ENCODE measurements at regions not wholly inside any gene's neighbourhood (a gene's known extent, or its start where the extent isn't known, plus 50 kb on each side); places are given as distances from the start of the nearest gene placed in this dataset.
"Not testable (repeated sequence)": the region's sequence is repeated elsewhere in the genome, so short reads cannot be mapped to it uniquely, and the experiment has no call there.

DNA sequence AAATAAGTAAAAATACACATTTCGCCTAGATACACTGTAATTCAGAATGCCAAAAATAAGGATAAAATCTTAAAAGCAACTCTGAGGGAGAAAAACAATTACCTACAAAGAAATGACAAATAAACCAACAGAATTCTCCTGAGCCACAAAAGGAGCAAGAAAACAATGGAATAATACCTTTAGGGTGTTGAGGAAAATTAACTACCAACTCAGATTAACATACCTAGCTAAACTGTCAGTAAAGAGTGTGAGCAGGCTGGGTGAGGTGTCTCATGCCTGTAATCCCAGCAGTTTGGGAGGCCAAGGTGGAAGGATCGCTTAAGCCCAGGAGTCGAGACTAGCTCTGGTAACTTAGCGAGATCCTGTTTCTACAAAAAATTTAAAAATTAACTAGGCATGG, 81.5 kb downstream of the C9orf50 start:
- no peaks in the 10 kb centered on the region for H3K36me3 ChIP-seq (ENCODE audit: control insufficient read depth in 2 of 2, insufficient read depth in 1 of 2, low read length in 2 of 2)
- no peak overlapping the region for H3K27ac ChIP-seq (ENCODE audit: extremely low read depth, low read depth, low read length)
- TF ChIP-seq GFI1B (tag by site-specific recombination; IDR thresholded peaks at IDR 0.05) (no peak), MYNN (tag by site-specific recombination; IDR thresholded peaks at IDR 0.05; ENCODE audit: borderline replicate concordance) (no peak), ZNF629 (tag by site-specific recombination; IDR thresholded peaks at IDR 0.05) (no peak), ZNF449 (tag by site-specific recombination; IDR thresholded peaks at IDR 0.05) (no peak), ZNF157 (tag by site-specific recombination; IDR thresholded peaks at IDR 0.05) (no peak)
- TF ChIP-seq, protein P1, sequence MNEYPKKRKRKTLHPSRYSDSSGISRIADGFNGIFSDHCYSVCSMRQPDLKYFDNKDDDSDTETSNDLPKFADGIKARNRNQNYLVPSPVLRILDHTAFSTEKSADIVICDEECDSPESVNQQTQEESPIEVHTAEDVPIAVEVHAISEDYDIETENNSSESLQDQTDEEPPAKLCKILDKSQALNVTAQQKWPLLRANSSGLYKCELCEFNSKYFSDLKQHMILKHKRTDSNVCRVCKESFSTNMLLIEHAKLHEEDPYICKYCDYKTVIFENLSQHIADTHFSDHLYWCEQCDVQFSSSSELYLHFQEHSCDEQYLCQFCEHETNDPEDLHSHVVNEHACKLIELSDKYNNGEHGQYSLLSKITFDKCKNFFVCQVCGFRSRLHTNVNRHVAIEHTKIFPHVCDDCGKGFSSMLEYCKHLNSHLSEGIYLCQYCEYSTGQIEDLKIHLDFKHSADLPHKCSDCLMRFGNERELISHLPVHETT (tag by site-specific recombination; IDR thresholded peaks at IDR 0.05) = no peak
- H3K9me3 ChIP-seq (ENCODE audit: control insufficient read depth, insufficient read depth, low read depth, low read length) = no peaks in the 10 kb centered on the region
- ChIA-PET CTCF (interaction anchor here (1.2 to 1.7 kb wide), 2 partner anchors 34 to 397 kb away, joined by 3 read pairs; no protein-coding TSS in a partner anchor), POLR2A (no interaction called here)
- H3K4me1 ChIP-seq (ENCODE audit: control insufficient read depth, insufficient read depth, low read length) = no peaks in the 10 kb centered on the region
- H3K4me3 ChIP-seq (ENCODE audit: low read depth, low read length) = no peak overlapping the region

DNA sequence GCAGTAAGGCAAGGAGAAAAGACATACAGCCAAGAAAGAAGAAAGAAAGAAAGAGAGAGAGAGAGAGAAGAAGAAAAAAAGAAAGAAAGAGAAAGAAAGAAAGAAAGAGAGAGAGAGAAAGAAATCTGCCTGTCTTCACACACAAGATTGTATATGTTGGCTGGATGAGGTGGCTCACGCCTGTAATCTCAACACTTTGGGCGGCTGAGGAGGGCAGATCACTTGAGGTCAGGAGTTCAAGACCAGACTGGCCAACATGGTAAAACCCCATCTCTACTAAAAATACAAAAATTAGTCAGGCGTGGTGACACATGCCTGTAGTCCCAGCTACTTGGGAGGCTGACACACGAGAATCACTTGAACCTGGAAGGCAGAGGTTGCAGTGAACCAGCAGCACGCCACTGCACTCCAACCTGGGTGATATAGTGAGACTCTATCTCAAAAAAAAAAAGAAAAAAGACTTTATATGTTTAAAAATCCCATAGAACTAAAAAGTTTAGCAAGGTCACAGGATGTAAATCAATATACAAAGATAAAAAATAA, 89.0 kb downstream of the C9orf50 start:
- H3K9me3 ChIP-seq (ENCODE audit: control insufficient read depth, insufficient read depth, low read depth, low read length); H3K4me3 ChIP-seq (ENCODE audit: low read depth, low read length); H3K36me3 ChIP-seq (ENCODE audit: control insufficient read depth in 2 of 2, insufficient read depth in 1 of 2, low read length in 2 of 2); POLR2A ChIA-PET; H3K4me1 ChIP-seq (ENCODE audit: control insufficient read depth, insufficient read depth, low read length); H3K27ac ChIP-seq (ENCODE audit: extremely low read depth, low read depth, low read length): not testable (repeated sequence)
- CTCF ChIA-PET = interaction anchor here (0.7 to 1.1 kb wide), 3 partner anchors 13 to 157 kb away, joined by 3 to 5 read pairs (median 4); no protein-coding TSS in a partner anchor

DNA sequence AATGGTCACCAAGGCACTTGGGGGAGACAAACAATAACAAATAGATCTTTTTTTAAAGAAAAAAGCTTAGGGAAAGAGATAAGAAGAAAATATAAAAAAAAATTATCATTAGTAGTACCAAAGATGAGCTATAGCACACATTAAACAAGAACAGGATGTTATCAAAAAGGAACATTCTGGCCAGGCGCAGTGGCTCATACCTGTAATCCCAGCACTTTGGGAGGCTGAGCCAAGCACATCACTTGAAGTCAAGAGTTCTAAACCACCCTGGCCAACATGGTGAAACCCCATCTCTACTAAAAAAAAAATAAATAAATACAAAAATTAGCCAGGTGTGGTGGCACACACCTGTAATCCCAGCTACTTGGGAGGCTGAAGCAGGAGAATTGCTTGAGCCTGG, 92.9 kb downstream of the C9orf50 start:
- H3K9me3 ChIP-seq (ENCODE audit: control insufficient read depth, insufficient read depth, low read depth, low read length); H3K36me3 ChIP-seq (ENCODE audit: control insufficient read depth in 2 of 2, insufficient read depth in 1 of 2, low read length in 2 of 2); H3K27ac ChIP-seq (ENCODE audit: extremely low read depth, low read depth, low read length); H3K4me1 ChIP-seq (ENCODE audit: control insufficient read depth, insufficient read depth, low read length); H3K4me3 ChIP-seq (ENCODE audit: low read depth, low read length): not testable (repeated sequence)
- CTCF ChIA-PET = interaction anchor here (0.7 kb wide), 1 partner anchor 35 kb away, joined by 4 read pairs; no protein-coding TSS in a partner anchor
- TF ChIP-seq SETDB1 (IDR thresholded peaks at IDR 0.05; ENCODE audit: insufficient read length, low read length) (peak; percentile 58), ZNF280D (tag by site-specific recombination; IDR thresholded peaks at IDR 0.05) (peak; percentile 91)
- POLR2A ChIA-PET = interaction anchor here (0.8 kb wide), 1 partner anchor 11 kb away, joined by 4 read pairs; no protein-coding TSS in a partner anchor

- Histone ChIP-seq H3K4me1 (ENCODE audit: control insufficient read depth, insufficient read depth, low read length) (no peaks in the 10 kb centered on the region), H3K36me3 (ENCODE audit: control insufficient read depth in 2 of 2, insufficient read depth in 1 of 2, low read length in 2 of 2) (no peaks in the 10 kb centered on the region), H3K27ac (ENCODE audit: extremely low read depth, low read depth, low read length) (no peak overlapping the region), H3K9me3 (ENCODE audit: control insufficient read depth, insufficient read depth, low read depth, low read length) (no peaks in the 10 kb centered on the region), H3K4me3 (ENCODE audit: low read depth, low read length) (no peak overlapping the region)
- POLR2A ChIA-PET = no interaction called here
- CTCF ChIA-PET = interaction anchor here (0.6 to 0.8 kb wide), 3 partner anchors 29 to 702 kb away, joined by 3 read pairs; no protein-coding TSS in a partner anchor
- TF ChIP-seq KLF1 (tag by site-specific recombination; IDR thresholded peaks at IDR 0.05) (peak; percentile 23; the same call in 1 of the 2 replicates), SP2 (tag by site-specific recombination; IDR thresholded peaks at IDR 0.05) (no peak)
Observed at GRCh38 chr9:129525656-129526196, 95.2 kb downstream of the C9orf50 start.
